Upper lobe of left lung (tissue), 4 donors: ENCODE measurements at regions not wholly inside any gene's neighbourhood (a gene's known extent, or its start where the extent isn't known, plus 50 kb on each side); places are given as distances from the start of the nearest gene placed in this dataset.

ENCODE experiments used
- EP300 ChIP-seq, 4 donors: sonication (generic); formaldehyde crosslinking; IDR thresholded peaks; one replicate each; pipeline ENCODE4 v1.5.1; 2017; ENCODE audit warnings: antibody characterized with exemption in 4 of 4, control low read depth in 2 of 4
- POLR2A ChIP-seq, 4 donors: fragments of 450-650 bp; IDR thresholded peaks; one replicate each; pipeline ENCODE4 v1.5.1; 2016 to 2017; ENCODE audit warnings: antibody characterized with exemption in 4 of 4, mild to moderate bottlenecking in 2 of 4
- TF ChIP-seq, protein P1 (sequence below), 6 experiments: fragments of 450-650 bp in 4 of 6; fragments of 200-600 bp in 2 of 6; sonication (generic) in 2 of 6; IDR thresholded peaks; one replicate each; pipeline ENCODE4 v1.5.1; 2016 to 2019; ENCODE audit warnings: antibody characterized with exemption in 6 of 6

DNA sequence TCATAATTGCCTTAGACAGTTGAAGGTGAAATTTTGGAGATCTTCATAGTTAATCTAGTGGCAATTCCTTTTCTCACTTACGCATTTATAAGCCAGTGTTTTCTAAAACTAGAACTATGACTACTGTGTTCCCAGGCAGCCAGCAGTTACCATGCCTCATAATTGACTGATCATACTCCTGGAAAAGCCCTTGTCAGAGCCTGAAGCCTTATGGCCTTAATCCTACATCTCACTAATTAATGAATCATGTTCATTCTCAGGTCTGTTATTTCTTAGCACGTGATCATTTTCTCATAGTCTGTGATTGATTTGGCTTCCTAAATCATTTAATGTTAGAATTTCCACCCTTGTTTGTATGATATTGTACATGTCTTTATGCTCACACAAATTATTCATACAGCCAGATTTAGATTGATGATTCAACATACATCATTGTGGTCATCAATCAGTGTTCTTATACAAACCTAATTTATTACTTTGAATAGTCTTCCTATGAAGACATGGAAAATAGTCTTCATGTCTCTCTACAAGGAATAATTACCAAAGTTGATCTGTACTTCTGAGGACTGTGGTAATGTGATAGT is 132.6 kb upstream of the ASCC3 start:
- TF ChIP-seq, protein P1, sequence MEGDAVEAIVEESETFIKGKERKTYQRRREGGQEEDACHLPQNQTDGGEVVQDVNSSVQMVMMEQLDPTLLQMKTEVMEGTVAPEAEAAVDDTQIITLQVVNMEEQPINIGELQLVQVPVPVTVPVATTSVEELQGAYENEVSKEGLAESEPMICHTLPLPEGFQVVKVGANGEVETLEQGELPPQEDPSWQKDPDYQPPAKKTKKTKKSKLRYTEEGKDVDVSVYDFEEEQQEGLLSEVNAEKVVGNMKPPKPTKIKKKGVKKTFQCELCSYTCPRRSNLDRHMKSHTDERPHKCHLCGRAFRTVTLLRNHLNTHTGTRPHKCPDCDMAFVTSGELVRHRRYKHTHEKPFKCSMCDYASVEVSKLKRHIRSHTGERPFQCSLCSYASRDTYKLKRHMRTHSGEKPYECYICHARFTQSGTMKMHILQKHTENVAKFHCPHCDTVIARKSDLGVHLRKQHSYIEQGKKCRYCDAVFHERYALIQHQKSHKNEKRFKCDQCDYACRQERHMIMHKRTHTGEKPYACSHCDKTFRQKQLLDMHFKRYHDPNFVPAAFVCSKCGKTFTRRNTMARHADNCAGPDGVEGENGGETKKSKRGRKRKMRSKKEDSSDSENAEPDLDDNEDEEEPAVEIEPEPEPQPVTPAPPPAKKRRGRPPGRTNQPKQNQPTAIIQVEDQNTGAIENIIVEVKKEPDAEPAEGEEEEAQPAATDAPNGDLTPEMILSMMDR (IDR thresholded peaks at IDR 0.05), result no peak
- TF ChIP-seq EP300 (IDR thresholded peaks at IDR 0.05), result no peak
- TF ChIP-seq POLR2A (IDR thresholded peaks at IDR 0.05), result no peak
